T-helper 1 cell treated with Interleukin-12 subunit alpha and Interleukin-12 subunit beta and Interleukin-4 antibody, amounts not matched to agents 30 μg/mL and 1 μg/mL, for 36 hours (primary cell): ENCODE measurements at regions not wholly inside any gene's neighbourhood (a gene's known extent, or its start where the extent isn't known, plus 50 kb on each side); places are given as distances from the start of the nearest gene placed in this dataset.

Source experiments
- H3K27ac Mint-ChIP-seq: one replicate; pipeline ENCODE4 v1.8.0; 2021; ENCODE audit warnings: mild to moderate bottlenecking, mixed read lengths
- H3K27me3 Mint-ChIP-seq: one replicate; pipeline ENCODE4 v1.8.0; 2021; ENCODE audit warnings: low read depth, mixed read lengths
- H3K36me3 Mint-ChIP-seq: one replicate; pipeline ENCODE4 v1.8.0; 2021; ENCODE audit warnings: low read depth, mixed read lengths
- H3K4me1 Mint-ChIP-seq: one replicate; pipeline ENCODE4 v1.8.0; 2021; ENCODE audit warnings: low read depth, mixed read lengths
- H3K4me3 Mint-ChIP-seq: one replicate; pipeline ENCODE4 v1.8.0; 2021; ENCODE audit warnings: mild to moderate bottlenecking, moderate library complexity, mixed read lengths
- H3K9me3 Mint-ChIP-seq: one replicate; pipeline ENCODE4 v1.8.0; 2021; ENCODE audit warnings: mixed read lengths

DNA sequence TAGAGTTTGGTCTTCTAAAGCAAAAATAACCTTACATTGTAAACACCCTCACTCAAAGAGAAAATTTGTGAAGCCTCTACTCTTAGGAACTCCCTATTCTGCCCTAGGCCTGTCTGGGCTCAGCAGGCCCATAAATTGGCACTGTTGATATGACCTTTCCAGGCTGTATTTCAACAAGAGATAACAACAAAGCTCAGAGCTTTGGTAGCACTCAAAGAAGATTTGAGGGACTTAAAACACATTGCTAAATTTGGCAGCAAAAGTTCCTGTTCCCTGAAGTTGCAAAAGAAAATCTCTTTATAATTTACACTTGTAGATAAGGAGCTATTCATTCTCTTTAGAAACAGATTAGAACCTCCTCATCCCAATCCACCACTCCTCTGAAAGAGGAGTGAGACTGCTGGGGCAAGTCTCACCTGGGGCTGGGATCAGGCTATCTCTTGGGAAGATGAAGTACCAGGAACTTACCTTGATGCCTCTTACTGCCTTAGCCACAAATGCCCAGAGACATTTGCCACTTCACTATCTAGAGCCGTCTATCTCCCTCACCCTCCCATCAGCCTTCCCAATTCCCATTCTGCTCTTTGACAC lies 110.4 kb upstream of the AKIP1 start:
- Mint-ChIP-seq H3K27ac (no peak overlapping the region), H3K36me3 (no peaks in the 10 kb centered on the region), H3K4me1 (no peaks in the 10 kb centered on the region), H3K9me3 (no peaks in the 10 kb centered on the region), H3K27me3 (peaks cover 18% of the 10 kb centered on the region), H3K4me3 (no peak overlapping the region)

DNA sequence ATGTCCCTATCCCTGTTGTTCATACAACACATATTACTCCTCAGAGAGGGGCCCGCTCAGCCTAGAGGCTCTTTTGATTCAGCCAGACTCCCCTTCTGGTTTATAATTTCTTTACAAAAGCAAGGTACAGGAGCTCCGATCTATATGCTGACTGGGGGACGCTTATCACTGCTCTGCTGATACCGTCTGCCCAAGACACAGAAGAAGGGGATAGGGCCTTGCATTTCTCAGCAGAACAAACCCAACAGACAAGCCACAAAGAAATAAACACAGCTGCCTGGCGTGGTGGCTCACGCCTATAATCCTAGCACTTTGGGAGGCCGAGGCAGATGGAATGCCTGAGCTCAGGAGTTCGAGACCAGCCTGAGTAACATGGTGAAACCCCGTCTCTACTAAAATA lies 109.9 kb upstream of the AKIP1 start:
- H3K27ac Mint-ChIP-seq, result no peak overlapping the region
- peaks cover 13% of the 10 kb centered on the region for H3K27me3 Mint-ChIP-seq
- no peaks in the 10 kb centered on the region for H3K9me3 Mint-ChIP-seq
- no peaks in the 10 kb centered on the region for H3K36me3 Mint-ChIP-seq
- H3K4me3 Mint-ChIP-seq, result no peak overlapping the region
- no peaks in the 10 kb centered on the region for H3K4me1 Mint-ChIP-seq

DNA sequence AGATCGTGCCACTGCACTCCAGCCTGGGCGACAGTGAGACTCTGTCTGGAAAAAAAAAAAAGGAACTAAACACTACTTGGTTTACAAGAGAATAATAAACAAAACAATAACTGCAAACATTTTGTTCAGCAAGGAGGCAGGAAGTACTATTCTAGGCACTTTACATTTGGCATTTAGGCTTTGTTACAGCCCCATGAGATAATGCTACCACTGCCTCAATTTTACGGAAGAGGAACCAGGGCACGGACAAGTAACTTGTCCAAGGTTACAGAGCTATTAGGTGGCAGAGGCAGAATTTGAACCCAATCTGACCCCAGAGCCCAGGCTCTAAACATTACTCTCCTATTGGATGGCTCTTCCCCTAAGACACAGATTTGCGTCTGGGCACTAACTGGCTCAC lies 108.7 kb upstream of the AKIP1 start:
- no peak overlapping the region for H3K4me3 Mint-ChIP-seq
- no peaks in the 10 kb centered on the region for H3K36me3 Mint-ChIP-seq
- H3K27ac Mint-ChIP-seq, result no peak overlapping the region
- H3K27me3 Mint-ChIP-seq, result peaks cover 7% of the 10 kb centered on the region
- H3K4me1 Mint-ChIP-seq, result no peaks in the 10 kb centered on the region
- H3K9me3 Mint-ChIP-seq, result no peaks in the 10 kb centered on the region

DNA sequence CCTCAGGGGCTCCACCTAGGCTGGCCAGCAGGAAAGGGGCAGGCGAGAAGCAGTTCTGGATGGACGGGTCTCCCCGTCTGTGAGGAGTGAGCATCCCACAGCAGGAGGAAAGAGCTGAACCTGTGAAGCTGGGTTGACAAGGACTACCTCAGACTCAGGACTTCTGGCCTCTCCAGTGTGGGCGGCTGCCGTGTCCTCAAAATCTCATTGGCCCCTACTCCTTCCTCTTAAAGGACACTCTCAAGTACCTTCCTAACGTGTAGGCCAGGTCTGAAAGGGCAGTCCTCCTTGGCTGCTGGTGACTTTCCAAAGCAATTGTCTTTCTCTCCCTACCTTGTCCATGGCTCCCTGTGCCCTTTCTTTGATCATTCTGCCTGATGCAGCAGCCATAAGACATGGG lies 107.0 kb upstream of the AKIP1 start:
- no peaks in the 10 kb centered on the region for H3K36me3 Mint-ChIP-seq
- H3K4me1 Mint-ChIP-seq, result no peaks in the 10 kb centered on the region
- no peaks in the 10 kb centered on the region for H3K9me3 Mint-ChIP-seq
- no peak overlapping the region for H3K4me3 Mint-ChIP-seq
- peaks cover 3% of the 10 kb centered on the region for H3K27me3 Mint-ChIP-seq
- H3K27ac Mint-ChIP-seq, result no peak overlapping the region

DNA sequence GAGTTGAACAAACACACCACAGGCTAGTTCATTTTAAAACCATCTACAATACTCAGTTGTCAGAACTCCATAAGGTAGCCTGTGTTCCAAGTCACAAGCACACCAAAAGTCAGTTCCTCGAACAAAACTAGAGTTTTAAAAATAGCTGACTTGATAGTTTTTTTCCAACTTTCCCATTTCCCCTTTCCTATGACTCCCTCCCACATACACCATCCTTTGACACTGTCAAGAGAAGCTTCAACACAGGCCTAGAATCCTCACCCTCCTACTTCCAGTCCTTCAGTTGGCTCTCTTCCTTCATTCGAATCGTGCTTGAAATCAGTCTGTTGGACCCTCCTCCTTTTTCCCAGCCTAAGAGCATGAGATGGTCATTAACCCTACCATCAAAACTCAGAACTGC lies 105.7 kb upstream of the AKIP1 start:
- Mint-ChIP-seq H3K9me3 (no peaks in the 10 kb centered on the region), H3K4me3 (no peak overlapping the region), H3K27ac (no peak overlapping the region), H3K36me3 (no peaks in the 10 kb centered on the region), H3K27me3 (peaks cover 7% of the 10 kb centered on the region), H3K4me1 (no peaks in the 10 kb centered on the region)

DNA sequence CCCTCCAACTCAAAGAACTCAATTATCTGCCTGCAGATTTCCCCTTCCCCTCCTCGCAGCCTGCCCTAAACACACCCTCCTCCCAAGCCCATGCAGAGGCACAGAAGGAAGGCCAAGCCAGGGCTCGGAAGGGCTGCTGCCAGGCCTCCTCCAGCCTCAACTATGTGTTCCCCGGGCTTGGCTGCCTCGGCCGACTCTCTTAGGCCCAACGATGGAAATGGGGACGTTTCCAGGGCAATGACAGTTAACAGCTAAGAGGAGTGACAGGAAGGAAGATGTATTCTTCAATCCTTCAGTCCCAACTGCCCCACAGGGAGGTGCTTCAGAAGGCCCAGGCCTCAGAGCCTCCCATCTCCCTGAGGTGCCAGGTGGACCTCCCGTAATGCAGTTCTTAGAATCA lies 104.0 kb upstream of the AKIP1 start:
- no peaks in the 10 kb centered on the region for H3K36me3 Mint-ChIP-seq
- H3K27me3 Mint-ChIP-seq, result peaks cover 13% of the 10 kb centered on the region
- H3K9me3 Mint-ChIP-seq, result no peaks in the 10 kb centered on the region
- no peak overlapping the region for H3K27ac Mint-ChIP-seq
- H3K4me1 Mint-ChIP-seq, result peaks cover 5% of the 10 kb centered on the region
- H3K4me3 Mint-ChIP-seq, result no peak overlapping the region

DNA sequence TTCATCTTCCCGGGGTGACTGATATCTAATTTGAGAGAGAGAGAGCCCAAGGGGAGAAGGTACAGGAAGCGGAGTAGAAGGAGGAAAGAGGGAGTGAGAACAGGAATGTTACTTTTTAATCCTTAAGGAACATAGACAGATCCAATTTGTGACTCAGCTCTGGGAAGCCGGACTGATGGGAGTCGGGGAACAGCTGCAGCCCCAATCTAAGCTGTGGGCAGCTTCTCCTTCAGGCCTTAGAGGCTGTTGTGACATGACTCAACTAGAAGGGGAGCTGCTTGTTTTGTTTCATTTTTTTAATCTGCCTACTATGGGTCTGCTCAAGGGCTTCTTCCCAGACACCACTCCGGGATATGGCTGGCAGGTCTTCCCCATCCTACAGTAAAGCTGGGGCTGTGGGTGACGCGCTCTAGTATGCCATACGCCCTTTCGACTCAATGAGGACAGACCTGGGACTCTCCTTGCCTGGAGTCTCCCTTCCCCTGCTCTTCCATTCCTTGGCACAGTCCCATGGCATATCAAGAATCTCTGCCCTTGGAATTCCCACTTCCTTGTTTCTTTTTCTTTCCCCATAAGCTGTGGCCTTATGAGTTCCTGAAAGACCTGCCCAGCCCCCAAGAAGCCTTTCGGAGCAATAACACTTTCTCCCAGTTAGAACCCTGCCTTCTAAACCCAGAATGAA lies 103.3 kb upstream of the AKIP1 start:
- no peak overlapping the region for H3K4me3 Mint-ChIP-seq
- no peaks in the 10 kb centered on the region for H3K36me3 Mint-ChIP-seq
- peaks cover 13% of the 10 kb centered on the region for H3K27me3 Mint-ChIP-seq
- H3K9me3 Mint-ChIP-seq, result no peaks in the 10 kb centered on the region
- H3K4me1 Mint-ChIP-seq, result peaks cover 5% of the 10 kb centered on the region
- no peak overlapping the region for H3K27ac Mint-ChIP-seq

DNA sequence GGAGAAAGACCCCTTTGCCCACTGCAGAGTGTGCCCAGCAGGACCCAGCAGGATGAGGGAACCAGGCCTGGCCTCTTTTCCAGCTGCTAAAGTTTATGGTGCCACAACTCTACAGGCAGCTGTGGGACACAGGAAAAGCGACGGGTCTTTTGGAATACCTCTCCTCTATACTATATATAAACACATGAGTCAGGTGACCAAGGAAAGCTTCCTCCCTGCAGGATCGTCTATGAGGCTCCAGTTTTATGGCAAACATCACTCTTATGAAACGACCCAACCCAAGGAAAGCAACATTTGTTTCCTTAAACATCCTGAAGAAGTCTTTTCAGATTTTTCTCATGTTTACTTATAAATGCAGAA lies 102.8 kb upstream of the AKIP1 start:
- H3K36me3 Mint-ChIP-seq, result no peaks in the 10 kb centered on the region
- peaks cover 5% of the 10 kb centered on the region for H3K4me1 Mint-ChIP-seq
- H3K27me3 Mint-ChIP-seq, result peaks cover 13% of the 10 kb centered on the region
- no peak overlapping the region for H3K4me3 Mint-ChIP-seq
- H3K9me3 Mint-ChIP-seq, result no peaks in the 10 kb centered on the region
- no peak overlapping the region for H3K27ac Mint-ChIP-seq

DNA sequence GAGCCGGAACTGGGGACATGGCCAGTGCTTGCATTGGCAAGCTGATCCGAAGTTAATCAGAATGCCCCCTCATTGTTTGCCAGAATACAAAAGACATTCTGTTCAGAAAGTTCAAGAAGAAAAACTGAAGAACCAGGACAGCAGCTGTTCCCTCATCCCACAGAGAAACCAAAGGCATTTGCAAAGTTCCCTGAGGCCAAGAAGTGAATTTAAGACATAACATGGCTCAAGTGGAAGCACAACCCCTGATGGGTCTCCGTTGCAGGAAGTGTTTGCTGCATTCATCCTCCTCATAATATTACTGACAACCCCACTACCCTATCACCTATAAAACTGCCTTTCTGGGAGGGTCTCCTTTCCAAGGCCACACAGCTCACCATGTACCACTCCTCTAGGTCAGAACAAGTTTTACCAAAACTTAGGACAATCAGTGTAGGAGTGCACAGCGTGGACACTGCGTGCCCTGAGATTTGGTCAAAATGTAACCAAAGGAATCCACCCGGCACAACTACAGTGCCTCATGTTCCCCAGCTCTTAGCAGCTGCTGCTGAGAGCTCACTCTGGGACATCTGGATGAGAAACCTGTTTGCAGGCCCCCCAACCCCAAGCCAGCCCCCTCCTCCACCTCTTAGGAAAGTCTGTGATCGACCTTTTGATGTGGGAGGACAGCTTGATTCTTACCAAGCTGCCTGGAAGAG lies 101.6 kb upstream of the AKIP1 start:
- Mint-ChIP-seq H3K4me3 (no peak overlapping the region), H3K4me1 (peaks cover 5% of the 10 kb centered on the region), H3K9me3 (no peaks in the 10 kb centered on the region), H3K27ac (no peak overlapping the region), H3K36me3 (no peaks in the 10 kb centered on the region), H3K27me3 (peaks cover 13% of the 10 kb centered on the region)

DNA sequence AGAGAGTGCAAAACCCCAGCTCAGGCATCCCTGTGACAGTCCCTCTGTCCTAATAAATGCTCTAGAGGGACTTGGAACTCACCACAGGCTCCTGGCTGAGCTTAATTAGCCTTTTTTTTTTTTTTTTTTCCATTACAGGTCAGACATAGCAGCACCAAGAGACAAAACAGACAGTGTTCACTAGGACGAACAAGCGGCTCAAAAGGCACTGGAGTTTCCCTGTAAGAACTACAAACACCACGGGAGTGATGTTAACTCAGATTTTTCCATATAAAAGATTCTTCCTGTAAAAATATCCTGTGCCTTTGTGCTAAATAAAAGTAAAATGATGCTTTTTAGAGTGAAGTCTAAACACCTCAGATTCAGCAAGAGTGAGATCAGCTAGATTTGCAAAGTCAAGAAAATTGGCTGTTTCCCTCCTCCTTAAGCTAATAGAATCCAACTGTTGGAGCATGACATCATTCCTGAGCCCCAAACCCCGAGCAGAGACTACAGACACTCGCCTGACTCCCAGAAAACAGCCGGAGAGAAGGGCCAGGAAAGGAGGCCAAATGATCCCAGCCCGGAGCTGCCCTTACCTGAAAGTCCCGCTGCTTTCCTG lies 101.0 kb upstream of the AKIP1 start:
- Mint-ChIP-seq H3K36me3 (no peaks in the 10 kb centered on the region), H3K27me3 (peaks cover 13% of the 10 kb centered on the region), H3K27ac (no peak overlapping the region), H3K4me1 (peaks cover 5% of the 10 kb centered on the region), H3K4me3 (peak overlapping the region; percentile 69), H3K9me3 (no peaks in the 10 kb centered on the region)

DNA sequence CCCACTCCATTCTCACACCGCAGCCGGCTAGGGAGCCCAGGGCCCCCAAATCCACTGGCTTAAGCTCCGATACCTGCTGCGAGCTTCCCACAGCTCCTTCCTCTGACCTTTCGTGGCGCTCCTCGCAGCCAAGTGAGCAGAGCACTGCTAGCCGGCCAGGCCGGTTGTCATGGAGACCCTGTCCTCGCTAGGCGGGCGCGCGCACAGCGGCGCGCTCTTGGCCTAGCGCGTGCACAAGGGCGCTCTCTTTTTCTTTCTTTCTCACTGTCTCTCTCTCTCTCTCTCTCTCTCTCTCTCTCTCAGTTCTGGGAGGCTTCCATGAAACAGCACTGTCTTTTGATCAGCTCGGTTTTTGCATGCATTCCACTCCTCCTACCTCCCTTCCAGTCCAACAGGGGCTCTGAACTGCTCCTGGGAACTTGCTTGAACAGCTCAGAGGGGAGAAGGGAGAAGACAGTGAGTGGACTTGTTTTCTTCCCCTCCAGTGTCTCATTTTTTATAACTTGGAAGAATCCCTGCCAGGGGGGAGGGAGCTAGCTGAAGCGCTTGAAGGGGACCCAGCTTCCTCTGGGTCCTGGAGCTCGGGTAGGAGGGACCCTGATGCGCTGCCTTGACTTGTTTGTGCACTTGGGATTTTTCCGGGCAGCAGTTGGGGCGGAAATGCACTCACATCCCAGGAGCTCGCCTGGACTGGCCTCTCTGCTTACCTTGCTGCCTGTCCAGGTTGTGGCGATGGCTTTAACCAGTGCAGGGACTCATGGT lies 100.3 kb upstream of the AKIP1 start:
- Mint-ChIP-seq H3K27ac (no peak overlapping the region), H3K4me3 (peak overlapping the region; percentile 69), H3K9me3 (no peaks in the 10 kb centered on the region), H3K4me1 (peaks cover 5% of the 10 kb centered on the region), H3K36me3 (no peaks in the 10 kb centered on the region), H3K27me3 (peaks cover 13% of the 10 kb centered on the region)

DNA sequence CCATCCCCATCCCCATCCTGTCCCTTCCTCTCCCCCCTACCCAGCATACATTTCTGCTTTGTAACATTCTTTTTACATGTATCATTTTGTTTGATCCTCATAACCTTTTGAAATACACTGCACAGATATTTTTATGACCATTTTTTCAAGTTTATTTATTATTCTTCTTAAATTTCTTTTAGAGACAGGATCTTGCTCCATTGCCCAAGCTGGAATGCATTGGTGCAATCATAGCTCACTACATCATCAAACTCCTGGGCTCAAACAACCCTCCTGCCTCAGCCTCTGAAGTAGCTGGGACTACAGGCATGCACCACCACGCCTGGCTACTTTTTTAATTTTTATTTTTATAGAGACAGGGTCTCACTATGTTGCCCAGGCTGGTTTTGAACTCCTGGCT lies 99.4 kb upstream of the AKIP1 start:
- no peaks in the 10 kb centered on the region for H3K36me3 Mint-ChIP-seq
- H3K4me3 Mint-ChIP-seq, result no peak overlapping the region
- peaks cover 13% of the 10 kb centered on the region for H3K27me3 Mint-ChIP-seq
- H3K27ac Mint-ChIP-seq, result no peak overlapping the region
- H3K9me3 Mint-ChIP-seq, result no peaks in the 10 kb centered on the region
- peaks cover 5% of the 10 kb centered on the region for H3K4me1 Mint-ChIP-seq

DNA sequence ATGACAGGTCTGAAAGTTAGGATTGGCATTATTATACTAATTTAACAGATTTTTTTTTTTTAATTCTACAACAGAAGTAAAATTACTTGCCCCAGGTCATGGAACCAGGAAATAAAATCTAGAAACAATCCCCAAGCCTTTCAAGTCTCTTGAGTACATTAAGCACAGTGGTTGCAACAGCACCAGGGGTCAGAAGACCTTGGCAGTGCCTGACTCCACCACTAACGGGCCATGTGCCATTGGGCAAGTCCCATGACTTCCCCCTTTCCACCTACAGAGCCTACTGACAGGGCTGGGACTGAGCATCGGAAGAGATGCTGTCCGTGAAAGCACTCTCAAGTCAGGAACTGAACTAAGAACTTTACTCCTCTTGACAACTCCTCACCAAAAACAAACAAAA lies 98.6 kb upstream of the AKIP1 start:
- Mint-ChIP-seq H3K4me3 (no peak overlapping the region), H3K27me3 (peaks cover 11% of the 10 kb centered on the region), H3K4me1 (peaks cover 5% of the 10 kb centered on the region), H3K9me3 (no peaks in the 10 kb centered on the region), H3K36me3 (no peaks in the 10 kb centered on the region), H3K27ac (no peak overlapping the region)

DNA sequence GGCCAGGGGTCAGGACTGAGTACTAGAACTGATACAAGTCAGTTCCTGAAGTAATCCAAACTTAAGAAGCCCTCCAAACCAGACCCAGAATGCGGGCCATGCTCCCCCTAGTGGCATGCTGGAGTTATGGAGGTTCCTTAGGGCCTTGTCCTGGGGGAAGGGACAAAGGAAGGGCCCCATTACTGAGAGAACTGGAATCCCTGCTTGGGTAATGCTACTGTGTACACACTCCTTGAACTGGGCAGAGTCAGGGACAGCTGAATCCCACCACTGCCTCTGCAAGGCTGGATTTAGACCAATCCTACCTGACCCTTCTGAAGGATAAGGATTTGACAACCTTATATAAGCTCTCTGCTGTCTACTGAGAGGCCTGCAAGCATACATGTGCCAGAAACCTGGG lies 97.3 kb upstream of the AKIP1 start:
- no peak overlapping the region for H3K27ac Mint-ChIP-seq
- H3K36me3 Mint-ChIP-seq, result no peaks in the 10 kb centered on the region
- H3K27me3 Mint-ChIP-seq, result peaks cover 10% of the 10 kb centered on the region
- H3K9me3 Mint-ChIP-seq, result no peaks in the 10 kb centered on the region
- no peak overlapping the region for H3K4me3 Mint-ChIP-seq
- H3K4me1 Mint-ChIP-seq, result peaks cover 5% of the 10 kb centered on the region
